HCT116 (cell line): ENCODE measurements at regions not wholly inside any gene's neighbourhood (a gene's known extent, or its start where the extent isn't known, plus 50 kb on each side); places are given as distances from the start of the nearest gene placed in this dataset.

Experiments
- ATAC-seq: fragments of 200-7000 bp; cut with Tn5 transposase; 2 replicates; pipeline ENCODE4 v1.9.1; 2020; ENCODE audit warnings: mild to moderate bottlenecking, moderate library complexity
- BruUV-seq: library from RNA; stranded (reverse); fragments of 400-500 nt; replicated peaks from 2 replicates; lab custom pipeline; 2021; lab: Mats Ljungman, UMichigan
- CTCF ChIA-PET: fragments of 300-600 bp; sonication (Branson Sonifier 250); formaldehyde crosslinking; loops from one replicate; lab custom pipeline; 2021; ENCODE audit warnings: antibody characterized with exemption; lab: Charles Lee
- POLR2A ChIA-PET: fragments of 300-600, 350-600 bp; sonication (Branson Sonifier 250); formaldehyde crosslinking; loops from one replicate; lab custom pipeline; 2021; ENCODE audit warnings: antibody characterized with exemption; lab: Charles Lee
- RAD21 ChIA-PET, 2 experiments: fragments of 300-600 bp; sonication (Branson Sonifier 250); formaldehyde crosslinking; loops; one replicate each; lab custom pipeline; 2023; ENCODE audit warnings: low total read pairs in 2 of 2; ENCODE audit not compliant: uncharacterized antibody in 2 of 2, unreplicated experiment in 2 of 2, low non-redundant PET in 1 of 2; lab: Charles Lee
- DNase-seq: peaks from one replicate; pipeline ENCODE4 v3.0.0-alpha.2; 2010; ENCODE audit warnings: low read depth, low spot score
- H2AFZ ChIP-seq: fragments of 200-600 bp; shearing (Covaris generic), sonication (generic); 2 replicates; pipeline ENCODE4 v1.6.1; 2017; ENCODE audit warnings: low read depth, mixed run types, mixed read lengths, antibody characterized with exemption, low read length; ENCODE audit not compliant: poor library complexity, severe bottlenecking
- H3K27ac ChIP-seq: 2 replicates; pipeline ENCODE4 v1.5.1; 2012; ENCODE audit warnings: low read depth, low read length
- H3K27me3 ChIP-seq: fragments of 200-600 bp; sonication (generic); 2 replicates; pipeline ENCODE4 v1.6.1; 2016; ENCODE audit warnings: mixed run types, low read length, mixed read lengths; ENCODE audit not compliant: insufficient read depth
- H3K36me3 ChIP-seq, 2 experiments: fragments of 200-500 bp in 1 of 2; fragments of 200-600 bp in 1 of 2; sonication (Bioruptor generic) in 1 of 2; sonication (generic) in 1 of 2; 2 replicates each; pipeline versions ENCODE4 v1.5.1 to v1.6.1; 2014 to 2016; ENCODE audit warnings: low read length in 2 of 2, inconsistent platforms in 1 of 2, mixed read lengths in 1 of 2, mixed run types in 1 of 2; ENCODE audit not compliant: insufficient read depth in 2 of 2, control insufficient read depth in 1 of 2
- H3K4me1 ChIP-seq, 2 experiments: fragments of 200-600 bp in 1 of 2; sonication (generic) in 1 of 2; 2 replicates each; pipeline versions ENCODE4 v1.5.1 to v1.6.1; 2012 to 2017; ENCODE audit warnings: low read length in 2 of 2, inconsistent platforms in 1 of 2, mild to moderate bottlenecking in 1 of 2, mixed read lengths in 1 of 2, mixed run types in 1 of 2, moderate library complexity in 1 of 2; ENCODE audit not compliant: insufficient read depth in 2 of 2, control insufficient read depth in 1 of 2
- H3K4me2 ChIP-seq: fragments of 200-600 bp; sonication (generic); 2 replicates; pipeline ENCODE4 v1.6.1; 2017; ENCODE audit warnings: mixed run types, low read length, mixed read lengths
- H3K4me3 ChIP-seq, 2 experiments: fragments of 200-600 bp in 1 of 2; sonication (generic) in 1 of 2; replicated peaks in 1 of 2; 2 replicates each; pipeline ENCODE4 v1.5.1; 2011 to 2016; ENCODE audit warnings: low read length in 2 of 2, control low read depth in 1 of 2, low read depth in 1 of 2, mild to moderate bottlenecking in 1 of 2, mixed read lengths in 1 of 2, mixed run types in 1 of 2
- H3K79me2 ChIP-seq: fragments of 200-600 bp; sonication (generic); 2 replicates; pipeline ENCODE4 v1.6.1; 2017; ENCODE audit warnings: mild to moderate bottlenecking, mixed run types, low read length, moderate library complexity, mixed read lengths; ENCODE audit not compliant: insufficient read depth
- H3K9ac ChIP-seq: fragments of 200-600 bp; sonication (generic); 2 replicates; pipeline ENCODE4 v1.6.1; 2016; ENCODE audit warnings: low read length, mixed read lengths
- H3K9me2 ChIP-seq: fragments of 200-600 bp; sonication (generic), shearing (Covaris generic); 2 replicates; pipeline ENCODE4 v1.6.1; 2017; ENCODE audit warnings: mixed run types, mild to moderate bottlenecking, moderate library complexity; ENCODE audit not compliant: insufficient read depth
- H3K9me3 ChIP-seq, 2 experiments: fragments of 200-500 bp in 1 of 2; fragments of 200-600 bp in 1 of 2; sonication (Bioruptor generic) in 1 of 2; sonication (generic) in 1 of 2; 2 replicates each; pipeline ENCODE4 v1.6.1; 2014 to 2017; ENCODE audit warnings: low read length in 2 of 2, mixed read lengths in 2 of 2, inconsistent platforms in 1 of 2, low read depth in 1 of 2, mild to moderate bottlenecking in 1 of 2, mixed run types in 1 of 2, moderate library complexity in 1 of 2; ENCODE audit not compliant: control insufficient read depth in 1 of 2, insufficient read depth in 1 of 2
- H4K20me1 ChIP-seq: fragments of 200-600 bp; sonication (generic), shearing (Covaris generic); 2 replicates; pipeline ENCODE4 v1.6.1; 2017; ENCODE audit warnings: mixed run types, mild to moderate bottlenecking, moderate library complexity; ENCODE audit not compliant: insufficient read depth
- CBX3 ChIP-seq: IDR thresholded peaks from 2 replicates; pipeline ENCODE4 v1.6.1; 2012; ENCODE audit warnings: low read depth
- CEBPB ChIP-seq: IDR thresholded peaks from 2 replicates; pipeline ENCODE4 v1.6.1; 2012; ENCODE audit warnings: low read depth
- CTCF ChIP-seq, 3 experiments: fragments of 200-600 bp in 1 of 3; sonication (generic) in 1 of 3; IDR thresholded peaks in 2 of 3; conservative IDR thresholded peaks in 1 of 3; 2 replicates each; pipeline ENCODE4 v1.5.1; 2012 to 2017; ENCODE audit warnings: low read depth in 2 of 3, low read length in 2 of 3, antibody characterized with exemption in 1 of 3, borderline replicate concordance in 1 of 3, control low read depth in 1 of 3, mild to moderate bottlenecking in 1 of 3, mixed read lengths in 1 of 3, mixed run types in 1 of 3, moderate library complexity in 1 of 3; ENCODE audit not compliant: insufficient read depth in 1 of 3
- EGR1 ChIP-seq: IDR thresholded peaks from 2 replicates; pipeline ENCODE4 v1.6.1; 2012; ENCODE audit warnings: low read depth
- ELF1 ChIP-seq: IDR thresholded peaks from 2 replicates; pipeline ENCODE4 v1.6.1; 2012; ENCODE audit warnings: low read depth, borderline replicate concordance
- EZH2 ChIP-seq: fragments of 200-600 bp; sonication (generic); IDR thresholded peaks from 2 replicates; pipeline ENCODE4 v1.6.1; 2017; ENCODE audit warnings: antibody characterized with exemption, mixed run types
- EZH2phosphoT487 ChIP-seq: fragments of 200-600 bp; IDR thresholded peaks from 2 replicates; pipeline ENCODE4 v1.6.1; 2018; ENCODE audit warnings: antibody characterized with exemption, borderline replicate concordance
- FOSL1 ChIP-seq: IDR thresholded peaks from 2 replicates; pipeline ENCODE4 v1.6.1; 2012; ENCODE audit warnings: low read depth
- RAD21 ChIP-seq: IDR thresholded peaks from 2 replicates; pipeline ENCODE4 v1.6.1; 2012; ENCODE audit warnings: low read depth, mild to moderate bottlenecking
- SIN3A ChIP-seq: IDR thresholded peaks from 2 replicates; pipeline ENCODE4 v1.6.1; 2012; ENCODE audit warnings: low read depth
- TCF7L2 ChIP-seq: IDR thresholded peaks from 2 replicates; pipeline ENCODE4 v1.7.0; 2011; ENCODE audit warnings: borderline replicate concordance, inconsistent platforms; ENCODE audit not compliant: insufficient read depth, insufficient read length; ENCODE audit errors: extremely low read depth
- YY1 ChIP-seq: IDR thresholded peaks from 2 replicates; pipeline ENCODE4 v1.6.1; 2011; ENCODE audit warnings: low read length, low read depth, moderate library complexity, mild to moderate bottlenecking; ENCODE audit not compliant: insufficient replicate concordance; ENCODE audit errors: extremely low read depth
- intact Hi-C: fragments of 100-400 bp; cut with micrococcal nuclease; formaldehyde crosslinking; loops from 2 replicates; pipeline ENCODE4 v1.10.0; 2022
- TF ChIP-seq, protein P1 (sequence below): IDR thresholded peaks from 2 replicates; pipeline ENCODE4 v1.6.1; 2012
- TF ChIP-seq, protein P2 (sequence below): IDR thresholded peaks from 2 replicates; pipeline ENCODE4 v1.6.1; 2012; ENCODE audit warnings: low read depth
- TF ChIP-seq, protein P3 (sequence below): IDR thresholded peaks from 2 replicates; pipeline ENCODE4 v1.6.1; 2012

- Histone ChIP-seq H2AFZ (no peak overlapping the region), H3K27me3 (no peaks in the 10 kb centered on the region), H3K9ac (no peak overlapping the region), H4K20me1 (no peaks in the 10 kb centered on the region), H3K79me2 (no peaks in the 10 kb centered on the region), H3K4me3 (no peak overlapping the region), H3K4me2 (no peak overlapping the region), H3K4me1 (no peaks in the 10 kb centered on the region), H3K27ac (no peak overlapping the region), H3K9me2 (no peaks in the 10 kb centered on the region), H3K9me3 (no peaks in the 10 kb centered on the region), H3K36me3 (no peaks in the 10 kb centered on the region)
- intact Hi-C loops, result no loop called here
- no peak for ATAC-seq
- ChIA-PET RAD21 (no interaction called here), CTCF (no interaction called here), POLR2A (no interaction called here)
- TF ChIP-seq FOSL1 (no peak), RAD21 (no peak), ELF1 (no peak), YY1 (no peak), SIN3A (no peak), CBX3 (no peak), EZH2 (no peak), CTCF (IDR thresholded peaks at IDR 0.05 in 2 of 3, conservative IDR thresholded peaks at IDR 0.05 in 1 of 3; ENCODE audit: borderline replicate concordance in 1 of 3, insufficient read depth in 1 of 3, low read depth in 2 of 3, low read length in 2 of 3) (no peak), TCF7L2 (no peak), CEBPB (no peak), EGR1 (no peak), EZH2phosphoT487 (no peak)
- TF ChIP-seq, protein P1, sequence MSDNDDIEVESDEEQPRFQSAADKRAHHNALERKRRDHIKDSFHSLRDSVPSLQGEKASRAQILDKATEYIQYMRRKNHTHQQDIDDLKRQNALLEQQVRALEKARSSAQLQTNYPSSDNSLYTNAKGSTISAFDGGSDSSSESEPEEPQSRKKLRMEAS, result no peak
- TF ChIP-seq, protein P2, sequence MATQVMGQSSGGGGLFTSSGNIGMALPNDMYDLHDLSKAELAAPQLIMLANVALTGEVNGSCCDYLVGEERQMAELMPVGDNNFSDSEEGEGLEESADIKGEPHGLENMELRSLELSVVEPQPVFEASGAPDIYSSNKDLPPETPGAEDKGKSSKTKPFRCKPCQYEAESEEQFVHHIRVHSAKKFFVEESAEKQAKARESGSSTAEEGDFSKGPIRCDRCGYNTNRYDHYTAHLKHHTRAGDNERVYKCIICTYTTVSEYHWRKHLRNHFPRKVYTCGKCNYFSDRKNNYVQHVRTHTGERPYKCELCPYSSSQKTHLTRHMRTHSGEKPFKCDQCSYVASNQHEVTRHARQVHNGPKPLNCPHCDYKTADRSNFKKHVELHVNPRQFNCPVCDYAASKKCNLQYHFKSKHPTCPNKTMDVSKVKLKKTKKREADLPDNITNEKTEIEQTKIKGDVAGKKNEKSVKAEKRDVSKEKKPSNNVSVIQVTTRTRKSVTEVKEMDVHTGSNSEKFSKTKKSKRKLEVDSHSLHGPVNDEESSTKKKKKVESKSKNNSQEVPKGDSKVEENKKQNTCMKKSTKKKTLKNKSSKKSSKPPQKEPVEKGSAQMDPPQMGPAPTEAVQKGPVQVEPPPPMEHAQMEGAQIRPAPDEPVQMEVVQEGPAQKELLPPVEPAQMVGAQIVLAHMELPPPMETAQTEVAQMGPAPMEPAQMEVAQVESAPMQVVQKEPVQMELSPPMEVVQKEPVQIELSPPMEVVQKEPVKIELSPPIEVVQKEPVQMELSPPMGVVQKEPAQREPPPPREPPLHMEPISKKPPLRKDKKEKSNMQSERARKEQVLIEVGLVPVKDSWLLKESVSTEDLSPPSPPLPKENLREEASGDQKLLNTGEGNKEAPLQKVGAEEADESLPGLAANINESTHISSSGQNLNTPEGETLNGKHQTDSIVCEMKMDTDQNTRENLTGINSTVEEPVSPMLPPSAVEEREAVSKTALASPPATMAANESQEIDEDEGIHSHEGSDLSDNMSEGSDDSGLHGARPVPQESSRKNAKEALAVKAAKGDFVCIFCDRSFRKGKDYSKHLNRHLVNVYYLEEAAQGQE, result no peak
- TF ChIP-seq, protein P3, sequence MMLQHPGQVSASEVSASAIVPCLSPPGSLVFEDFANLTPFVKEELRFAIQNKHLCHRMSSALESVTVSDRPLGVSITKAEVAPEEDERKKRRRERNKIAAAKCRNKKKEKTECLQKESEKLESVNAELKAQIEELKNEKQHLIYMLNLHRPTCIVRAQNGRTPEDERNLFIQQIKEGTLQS, result no peak
- DNase-seq, result no peak
- BruUV-seq, result no TSS peak
These were observed 101.5 kb upstream of the RAI14 start for GRCh38 chr5:34554641-34555040.
